GM10248 (cell line): ENCODE measurements at regions not wholly inside any gene's neighbourhood (a gene's known extent, or its start where the extent isn't known, plus 50 kb on each side); places are given as distances from the start of the nearest gene placed in this dataset.

ENCODE experiments used
- CTCF ChIA-PET: fragments of 300-600 bp; sonication (Branson Sonifier 250); formaldehyde crosslinking; extraction: SDS; loops from one replicate; lab custom pipeline; 2021; ENCODE audit warnings: antibody characterized with exemption; lab: Yijun Ruan, JAX
- POLR2A ChIA-PET: fragments of 350-650 bp; sonication (Branson Sonifier 250); formaldehyde crosslinking; extraction: SDS; loops from one replicate; lab custom pipeline; 2020; ENCODE audit warnings: antibody characterized with exemption; lab: Yijun Ruan, JAX
- DNase-seq: peaks from one replicate; pipeline ENCODE4 v3.0.0; 2012; ENCODE audit errors: extremely low spot score
- CTCF ChIP-seq: IDR thresholded peaks from 2 replicates; pipeline ENCODE4 v1.5.1; 2012; ENCODE audit warnings: mild to moderate bottlenecking, low read depth; ENCODE audit errors: extremely low read depth, missing control alignments, control extremely low read depth

GRCh38 chr3:165464736-165465135 is 268.6 kb upstream of the SLITRK3 start:
- POLR2A ChIA-PET = no interaction called here
- no peak for DNase-seq
- TF ChIP-seq CTCF = no peak
- CTCF ChIA-PET = no interaction called here

DNA sequence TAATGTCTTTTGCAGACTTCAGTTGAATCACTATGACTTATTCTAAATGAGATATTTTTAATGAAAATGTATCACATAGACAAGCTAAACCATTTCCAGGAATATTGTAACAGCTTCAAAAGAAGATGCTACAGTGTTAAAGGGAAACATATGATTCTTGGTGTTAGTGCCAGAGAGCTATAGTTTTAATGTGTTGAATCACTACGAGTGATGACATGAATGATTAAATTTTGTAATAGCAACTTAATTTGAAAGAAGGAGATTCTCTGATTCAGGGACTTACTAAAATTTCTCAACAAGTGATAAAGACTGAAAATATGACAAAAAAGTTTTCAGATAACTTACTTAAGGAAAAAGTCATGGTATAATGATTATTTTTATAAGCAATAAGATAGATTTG is 267.3 kb upstream of the SLITRK3 start:
- CTCF ChIA-PET = no interaction called here

GRCh38 chr3:165462636-165463334 is 266.6 kb upstream of the SLITRK3 start:
- ChIA-PET CTCF (no interaction called here), POLR2A (no interaction called here)
- DNase-seq = no peak
- TF ChIP-seq CTCF = no peak

More for the DNA sequence above, 267.3 kb upstream of the SLITRK3 start:
- TF ChIP-seq CTCF = no peak
- POLR2A ChIA-PET = no interaction called here
- no peak for DNase-seq

- ChIA-PET POLR2A (no interaction called here), CTCF (interaction anchor here (1.1 kb wide), 1 partner anchor 30 kb away, joined by 3 read pairs; no protein-coding TSS in a partner anchor)
- no peak for DNase-seq
- TF ChIP-seq CTCF = no peak
These were observed 264.0 kb upstream of the SLITRK3 start for GRCh38 chr3:165459924-165460835.

DNA sequence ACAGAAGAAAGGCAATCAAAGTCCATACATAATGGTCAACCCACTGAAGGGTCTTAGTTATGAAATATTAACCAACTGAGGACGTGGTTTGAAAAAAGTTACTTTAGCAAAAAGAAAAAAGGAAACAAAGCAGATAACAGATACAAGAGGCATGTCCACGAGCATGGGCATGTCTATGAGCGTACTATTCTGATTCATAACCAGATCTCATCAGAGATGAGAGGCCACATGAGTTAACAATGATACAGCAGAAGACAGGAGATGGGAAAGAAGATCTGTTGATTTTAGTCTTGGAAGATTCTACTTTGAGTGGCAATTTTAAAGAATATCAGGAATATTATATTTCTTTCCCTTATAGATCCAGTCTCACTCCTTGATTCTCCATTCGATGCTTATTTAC is 262.9 kb upstream of the SLITRK3 start:
- POLR2A ChIA-PET = no interaction called here
- DNase-seq = no peak
- CTCF ChIA-PET = no interaction called here
- no peak for TF ChIP-seq CTCF

DNA sequence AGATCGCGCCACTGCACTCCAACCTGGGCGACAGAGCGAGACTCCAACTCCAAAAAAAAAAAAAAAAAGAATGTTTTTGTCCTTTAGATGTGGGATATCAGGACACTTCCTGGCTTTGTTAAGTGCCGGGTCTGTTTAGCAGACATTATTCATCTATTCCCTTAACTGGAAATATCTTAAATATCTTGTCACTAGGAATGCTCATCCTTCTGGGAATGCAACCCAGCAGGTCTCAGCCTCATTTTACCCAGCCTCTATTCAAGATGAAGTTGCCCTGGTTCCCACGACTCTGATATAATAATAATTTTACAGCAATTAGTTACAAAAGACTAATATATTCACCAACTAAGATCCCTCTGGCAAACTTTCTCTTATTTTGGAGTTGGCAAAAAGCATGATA is 260.9 kb upstream of the SLITRK3 start:
- POLR2A ChIA-PET = no interaction called here
- CTCF ChIA-PET = no interaction called here
- TF ChIP-seq CTCF = no peak
- no peak for DNase-seq
